OCI-LY7 (cell line): ENCODE measurements at regions not wholly inside any gene's neighbourhood (a gene's known extent, or its start where the extent isn't known, plus 50 kb on each side); places are given as distances from the start of the nearest gene placed in this dataset.

Experiments
- BruUV-seq: library from RNA; stranded (reverse); fragments of 400-500 nt; replicated peaks from 2 replicates; lab custom pipeline; 2021; lab: Mats Ljungman, UMichigan
- CTCF ChIA-PET: fragments of 300-600 bp; sonication (Branson Sonifier 250); formaldehyde crosslinking; loops from one replicate; lab custom pipeline; 2022; ENCODE audit warnings: antibody characterized with exemption; ENCODE audit not compliant: unreplicated experiment; lab: Charles Lee
- POLR2A ChIA-PET: fragments of 300-600 bp; sonication (Branson Sonifier 250); formaldehyde crosslinking; loops from one replicate; lab custom pipeline; 2022; ENCODE audit warnings: antibody characterized with exemption; lab: Charles Lee
- DNase-seq: peaks from one replicate; pipeline ENCODE4 v3.0.0-alpha.2; 2015; ENCODE audit warnings: low spot score
- H2AFZ ChIP-seq: fragments of 200-600 bp; sonication (generic), shearing (Covaris generic); 2 replicates; pipeline ENCODE4 v1.6.1; 2014; ENCODE audit warnings: mild to moderate bottlenecking, antibody characterized with exemption, low read length, moderate library complexity
- H3K27ac ChIP-seq: fragments of 200-600 bp; sonication (generic); 2 replicates; pipeline ENCODE4 v1.5.1; 2014; ENCODE audit warnings: mixed run types, low read depth, mild to moderate bottlenecking, moderate library complexity, low read length, inconsistent platforms; ENCODE audit not compliant: poor library complexity, severe bottlenecking
- H3K36me3 ChIP-seq: fragments of 200-600 bp; sonication (generic); 2 replicates; pipeline ENCODE4 v1.6.1; 2014; ENCODE audit warnings: mild to moderate bottlenecking, antibody characterized with exemption, low read length, moderate library complexity, mixed read lengths; ENCODE audit not compliant: insufficient read depth
- H3K4me1 ChIP-seq: fragments of 200-600 bp; sonication (generic); 2 replicates; pipeline ENCODE4 v1.5.1; 2014; ENCODE audit warnings: mild to moderate bottlenecking, low read length; ENCODE audit not compliant: insufficient read depth, poor library complexity, severe bottlenecking
- H3K4me2 ChIP-seq: fragments of 200-600 bp; sonication (generic); 2 replicates; pipeline ENCODE4 v1.6.1; 2014; ENCODE audit warnings: mild to moderate bottlenecking, low read length
- H3K4me3 ChIP-seq: fragments of 200-600 bp; sonication (generic); 2 replicates; pipeline ENCODE4 v1.5.1; 2014; ENCODE audit warnings: mild to moderate bottlenecking, low read depth, low read length; ENCODE audit not compliant: poor library complexity, severe bottlenecking
- H3K79me2 ChIP-seq: fragments of 200-600 bp; sonication (generic); 2 replicates; pipeline ENCODE4 v1.6.1; 2016; ENCODE audit warnings: low read depth, mild to moderate bottlenecking, low read length, moderate library complexity, mixed read lengths; ENCODE audit not compliant: insufficient read depth
- H3K9me2 ChIP-seq: fragments of 200-600 bp; sonication (generic); 2 replicates; pipeline ENCODE4 v1.6.1; 2016; ENCODE audit warnings: mild to moderate bottlenecking, low read length, mixed read lengths; ENCODE audit not compliant: insufficient read depth
- H3K9me3 ChIP-seq: fragments of 200-600 bp; sonication (generic); 2 replicates; pipeline ENCODE4 v1.6.1; 2014; ENCODE audit warnings: mild to moderate bottlenecking, mixed run types, low read length, mixed read lengths
- H4K20me1 ChIP-seq: fragments of 200-600 bp; sonication (generic); 2 replicates; pipeline ENCODE4 v1.6.1; 2014; ENCODE audit warnings: mild to moderate bottlenecking, antibody characterized with exemption, low read length, moderate library complexity, mixed read lengths; ENCODE audit not compliant: insufficient read depth
- CTCF ChIP-seq: fragments of 200-600 bp; sonication (generic); conservative IDR thresholded peaks from 2 replicates; pipeline ENCODE4 v1.5.1; 2014; ENCODE audit warnings: mild to moderate bottlenecking, antibody characterized with exemption, low read length, moderate library complexity, mixed read lengths
- EZH2phosphoT487 ChIP-seq: fragments of 200-600 bp; sonication (generic); IDR thresholded peaks from 2 replicates; pipeline ENCODE4 v1.6.1; 2018; ENCODE audit warnings: low read depth, borderline replicate concordance, mild to moderate bottlenecking, mixed run types, antibody characterized with exemption, low read length, moderate library complexity, mixed read lengths
- intact Hi-C: fragments of 100-400 bp; cut with micrococcal nuclease; formaldehyde crosslinking; loops from one replicate; pipeline ENCODE4 v1.10.0; 2022; ENCODE audit not compliant: unreplicated experiment

GRCh38 chr3:117932441-117932840 lies 1102.2 kb downstream of the IGSF11 start:
- TF ChIP-seq CTCF = no peak
- no peak for TF ChIP-seq EZH2phosphoT487
- Histone ChIP-seq H3K36me3 (no peaks in the 10 kb centered on the region), H2AFZ (no peak overlapping the region), H3K79me2 (no peaks in the 10 kb centered on the region), H4K20me1 (no peaks in the 10 kb centered on the region), H3K9me2 (no peaks in the 10 kb centered on the region), H3K4me1 (no peaks in the 10 kb centered on the region), H3K27ac (no peak overlapping the region), H3K4me2 (no peak overlapping the region), H3K4me3 (no peak overlapping the region), H3K9me3 (no peaks in the 10 kb centered on the region)
- BruUV-seq = no TSS peak
- no peak for DNase-seq
- CTCF ChIA-PET = interaction anchor here (0.6 kb wide), 1 partner anchor 10 kb away, joined by 3 read pairs; no protein-coding TSS in a partner anchor
- POLR2A ChIA-PET = interaction anchor here (0.5 to 0.6 kb wide), 3 partner anchors 17 to 1706 kb away, joined by 3 to 7 read pairs (median 3); no protein-coding TSS in a partner anchor
- intact Hi-C loops = no loop called here

GRCh38 chr3:117936159-117936558 lies 1098.5 kb downstream of the IGSF11 start:
- Histone ChIP-seq H4K20me1 (no peaks in the 10 kb centered on the region), H3K4me2 (no peak overlapping the region), H3K4me3 (no peak overlapping the region), H3K79me2 (no peaks in the 10 kb centered on the region), H3K36me3 (no peaks in the 10 kb centered on the region), H3K27ac (no peak overlapping the region), H2AFZ (no peak overlapping the region), H3K9me3 (no peaks in the 10 kb centered on the region), H3K4me1 (peaks cover 5% of the 10 kb centered on the region), H3K9me2 (no peaks in the 10 kb centered on the region)
- intact Hi-C loops = no loop called here
- DNase-seq = no peak
- ChIA-PET CTCF (no interaction called here), POLR2A (interaction anchor here (0.6 to 1.7 kb wide), 2 partner anchors 13 to 200 kb away, joined by 4 read pairs; no protein-coding TSS in a partner anchor)
- TF ChIP-seq EZH2phosphoT487 (no peak), CTCF (no peak)
- no TSS peak for BruUV-seq

GRCh38 chr3:117938974-117939373 lies 1095.7 kb downstream of the IGSF11 start:
- CTCF ChIA-PET = no interaction called here
- no peaks in the 10 kb centered on the region for H3K9me2 ChIP-seq
- H3K4me1 ChIP-seq = peaks cover 13% of the 10 kb centered on the region
- no peaks in the 10 kb centered on the region for H3K36me3 ChIP-seq
- no peaks in the 10 kb centered on the region for H3K9me3 ChIP-seq
- no peak overlapping the region for H3K4me2 ChIP-seq
- TF ChIP-seq CTCF = no peak
- TF ChIP-seq EZH2phosphoT487 = no peak
- intact Hi-C loops = no loop called here
- no peak overlapping the region for H3K27ac ChIP-seq
- H3K79me2 ChIP-seq = no peaks in the 10 kb centered on the region
- H2AFZ ChIP-seq = no peak overlapping the region
- no TSS peak for BruUV-seq
- POLR2A ChIA-PET = interaction anchor here (0.9 kb wide), 1 partner anchor 14 kb away, joined by 4 read pairs; no protein-coding TSS in a partner anchor
- DNase-seq = no peak
- H4K20me1 ChIP-seq = no peaks in the 10 kb centered on the region
- H3K4me3 ChIP-seq = no peak overlapping the region
